GM18870 (cell line): ENCODE measurements at regions not wholly inside any gene's neighbourhood (a gene's known extent, or its start where the extent isn't known, plus 50 kb on each side); places are given as distances from the start of the nearest gene placed in this dataset.
"Not testable (repeated sequence)": the region's sequence is repeated elsewhere in the genome, so short reads cannot be mapped to it uniquely, and the experiment has no call there.

Experiments used
- ATAC-seq: cut with Tn5 transposase; IDR thresholded peaks from one replicate; pipeline ENCODE4 v1.9.1; 2021; ENCODE audit warnings: moderate library complexity; ENCODE audit not compliant: unreplicated experiment

DNA sequence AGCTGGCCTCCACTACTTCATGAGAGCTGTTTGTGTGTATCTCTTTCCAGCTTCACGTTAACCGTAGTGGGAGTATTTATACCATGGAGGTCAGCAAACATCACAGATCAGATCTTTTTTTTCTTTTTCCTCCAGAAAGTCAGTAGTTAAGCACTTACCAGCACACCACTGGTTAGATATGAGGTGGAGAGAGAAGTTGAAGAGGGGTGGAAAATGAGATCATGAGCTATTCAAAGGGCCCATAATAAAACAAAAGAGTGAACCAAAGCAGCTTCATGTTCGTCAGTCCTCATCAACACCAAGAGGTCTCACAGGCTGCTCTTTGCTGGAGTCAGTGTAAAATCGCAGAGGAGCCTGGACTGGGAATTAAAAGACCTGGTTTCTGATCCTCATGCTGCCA lies 125.1 kb upstream of the SGK1 start:
- no peak for ATAC-seq

DNA sequence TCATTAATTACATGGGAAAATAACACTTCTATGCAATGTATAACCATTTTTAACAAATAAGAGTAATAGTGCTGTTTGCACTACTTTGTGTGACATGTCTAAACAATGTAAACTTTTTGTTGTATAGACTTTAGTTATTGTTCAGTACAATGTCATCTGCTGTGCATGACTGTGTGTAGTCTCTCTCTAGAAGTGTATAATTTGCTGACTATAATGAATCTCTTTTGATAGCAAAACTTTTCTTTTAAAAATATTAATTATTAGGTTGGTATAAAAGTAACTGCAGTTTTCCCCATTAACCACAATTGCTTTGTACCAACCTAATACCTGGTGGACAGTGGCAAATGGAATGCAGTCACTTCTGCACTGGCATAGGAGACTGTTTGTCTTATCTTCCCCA lies 124.2 kb upstream of the SGK1 start:
- ATAC-seq = no peak

DNA sequence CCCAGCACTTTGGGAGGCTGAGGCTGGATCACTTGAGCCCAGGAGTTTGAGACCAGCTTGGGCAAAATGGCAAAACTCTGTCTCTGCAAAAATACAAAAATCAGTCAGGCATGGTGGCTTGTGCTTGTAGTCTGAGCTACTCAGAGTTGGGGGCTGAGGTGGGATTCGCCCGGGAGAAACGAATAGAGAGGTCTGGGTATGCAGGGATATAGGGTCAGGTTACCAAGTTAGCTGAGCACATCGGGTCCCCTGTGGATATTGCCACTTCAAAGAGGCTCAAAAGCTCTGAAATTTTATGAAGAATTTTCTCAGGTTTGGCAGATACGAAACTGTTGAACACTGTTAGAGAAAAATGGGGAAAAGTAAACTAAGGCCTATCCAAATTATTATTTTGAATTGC lies 120.9 kb upstream of the SGK1 start:
- no peak for ATAC-seq

DNA sequence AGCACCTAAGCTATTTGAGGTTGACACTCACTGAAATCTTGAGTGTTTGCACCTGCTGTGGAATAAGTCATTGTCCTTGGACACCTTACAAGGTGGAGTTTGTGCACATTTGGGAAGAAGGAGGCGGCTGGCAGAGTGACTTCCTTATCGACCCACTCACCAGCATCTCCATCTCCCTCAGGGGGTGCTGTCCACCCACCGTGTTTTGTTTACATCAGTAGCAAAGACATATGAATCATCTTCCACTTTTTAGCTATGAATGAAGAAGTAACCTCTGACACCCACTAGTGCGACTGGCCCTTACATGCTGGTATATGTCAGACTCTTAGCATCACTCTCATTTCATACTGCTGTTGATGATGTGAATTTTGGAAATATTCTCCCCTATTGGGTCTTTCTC lies 119.5 kb upstream of the SGK1 start:
- no peak for ATAC-seq

DNA sequence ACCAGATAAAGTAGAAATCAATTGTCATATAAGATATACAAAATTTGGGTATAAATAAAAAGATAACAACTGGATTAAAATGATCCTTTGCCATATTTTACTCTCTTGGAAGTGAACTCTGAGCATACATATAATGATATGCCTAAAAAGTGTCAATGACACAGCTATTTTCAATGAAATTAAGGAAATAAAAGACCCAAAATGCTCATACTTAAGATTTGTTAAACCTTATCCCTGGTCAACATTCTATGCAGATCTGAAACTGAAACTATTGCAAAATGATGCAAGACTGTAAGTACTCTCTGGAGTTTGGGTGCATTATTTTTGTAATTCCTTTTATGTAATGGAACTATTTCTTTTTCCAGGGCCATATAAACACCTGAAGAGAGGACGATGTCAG lies 119.0 kb upstream of the SGK1 start:
- ATAC-seq = no peak

DNA sequence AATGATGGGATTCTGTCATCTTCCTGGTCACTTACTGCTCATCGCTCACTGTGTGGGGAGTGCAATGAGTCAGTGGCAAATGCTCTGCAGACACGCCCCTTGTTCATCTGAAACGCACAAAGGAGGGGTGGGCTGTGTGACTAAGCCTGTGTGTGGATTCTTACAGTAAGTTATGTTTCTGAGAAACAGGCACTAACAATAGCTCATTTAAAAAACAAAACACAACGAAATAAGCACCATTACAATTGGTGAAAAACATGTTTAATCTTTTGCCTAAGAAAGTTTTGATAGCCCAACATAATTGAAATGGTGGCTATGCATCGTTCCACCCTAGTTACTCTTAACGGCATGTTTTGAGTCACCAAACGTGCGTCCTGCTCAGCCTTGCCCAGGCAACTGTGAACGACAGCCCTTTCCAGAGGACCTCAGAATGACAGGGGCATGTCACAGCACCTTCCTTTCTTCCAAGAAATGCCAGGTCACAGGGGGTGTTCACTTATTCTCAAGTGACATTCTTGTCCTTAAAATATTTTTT lies 118.4 kb upstream of the SGK1 start:
- peak; percentile 91 for ATAC-seq

DNA sequence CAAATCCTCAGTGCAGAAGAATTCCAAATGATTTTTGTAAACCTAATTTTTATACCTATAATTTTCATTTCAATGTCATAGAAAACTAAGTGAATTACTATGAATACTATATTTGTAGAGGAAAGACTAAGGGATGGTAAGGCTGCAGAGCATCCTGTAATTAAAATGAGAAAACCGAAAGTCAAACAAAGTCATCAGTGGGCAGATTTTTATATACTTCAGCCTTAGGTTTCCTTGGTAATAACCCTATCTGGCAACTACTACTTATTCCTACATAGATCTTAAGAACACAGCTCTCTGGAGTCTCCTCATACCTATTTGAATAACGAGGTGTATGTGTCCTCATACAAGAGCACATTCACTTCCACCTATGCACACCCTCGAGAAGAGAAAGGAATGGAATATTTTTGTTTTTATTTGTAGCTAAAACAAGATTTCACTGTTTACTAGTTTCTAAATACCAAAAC lies 117.9 kb upstream of the SGK1 start:
- no peak for ATAC-seq

DNA sequence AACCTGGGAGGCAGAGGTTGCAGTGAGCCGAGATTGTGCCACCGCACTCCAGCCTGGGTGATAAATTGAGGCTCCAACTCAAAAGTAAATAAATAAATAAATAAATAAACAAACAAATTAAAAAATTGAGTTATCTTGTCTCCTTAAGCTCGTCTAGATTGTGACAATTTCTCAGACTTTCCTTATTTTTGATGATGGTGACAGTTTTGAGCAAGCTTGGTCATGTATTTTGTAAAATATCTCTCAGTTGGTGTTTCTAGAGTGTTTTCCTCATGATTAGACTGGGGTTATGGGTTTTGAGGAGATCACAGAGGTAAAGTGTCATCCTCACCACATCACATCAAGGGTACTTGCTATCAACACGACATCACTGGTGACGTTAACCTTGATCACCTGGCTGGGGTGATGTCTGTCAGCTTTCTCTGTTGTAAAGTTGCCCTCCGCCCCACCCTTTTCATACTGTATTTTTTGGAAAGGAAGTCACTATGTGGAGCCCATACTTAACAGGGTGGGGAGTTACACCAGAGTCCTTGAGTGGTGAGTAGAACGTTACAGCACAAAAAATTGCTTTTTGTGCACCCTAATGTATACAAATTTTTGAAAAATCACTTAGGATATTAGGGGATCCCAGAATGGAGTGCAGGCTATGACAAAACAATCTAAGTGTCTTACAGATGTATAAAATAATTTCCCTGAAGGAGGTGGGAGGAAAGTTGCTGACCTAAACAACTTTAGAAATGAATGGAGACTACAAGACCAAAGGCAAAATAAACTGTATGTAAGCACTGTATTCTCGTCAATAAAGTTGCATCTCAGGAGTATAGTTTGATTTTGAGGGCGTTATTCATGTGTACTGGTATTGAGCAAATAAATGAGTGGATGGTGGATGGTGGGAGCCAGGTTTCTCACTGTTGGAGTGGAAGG lies 116.4 kb upstream of the SGK1 start:
- no peak for ATAC-seq

DNA sequence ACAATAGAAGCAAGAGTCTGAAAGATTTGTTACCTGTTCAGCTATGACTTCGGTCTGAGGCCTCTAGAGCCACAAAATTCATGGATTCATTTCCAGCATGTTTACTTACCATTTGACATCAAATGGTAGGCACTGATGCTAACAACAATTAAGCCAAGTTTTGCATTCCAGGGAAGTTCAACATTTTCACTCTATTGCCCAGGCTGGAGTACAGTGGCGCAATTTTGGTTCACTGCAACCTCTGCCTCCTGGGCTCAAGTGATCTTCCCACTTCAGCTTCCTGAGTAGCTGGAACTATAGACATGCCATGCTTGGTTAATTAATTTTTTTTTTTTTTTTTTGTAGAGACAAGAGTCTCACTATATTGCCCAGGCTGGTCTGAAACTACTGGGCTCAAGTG lies 114.1 kb upstream of the SGK1 start:
- ATAC-seq = no peak

DNA sequence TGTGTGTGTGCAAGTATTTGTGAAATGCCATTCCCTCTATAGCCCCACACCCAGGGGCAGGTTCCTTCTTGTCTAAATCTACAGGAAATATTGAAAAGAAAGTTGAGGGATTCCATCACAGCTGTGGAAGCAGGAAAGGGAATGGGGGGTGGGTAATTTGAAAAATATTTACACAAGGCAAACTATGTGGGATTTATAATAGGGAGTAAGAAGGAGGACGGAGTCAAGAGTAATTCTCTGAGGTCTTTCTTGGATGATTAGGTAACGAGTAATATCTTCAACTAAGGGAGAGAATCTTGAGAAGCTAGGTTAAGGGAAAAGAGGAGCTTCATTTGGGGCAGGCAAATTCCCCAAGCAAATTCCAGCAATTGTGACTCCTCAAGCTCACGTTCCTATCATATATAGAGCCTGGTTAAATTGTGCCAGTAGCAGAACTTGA lies 113.5 kb upstream of the SGK1 start:
- no peak for ATAC-seq

DNA sequence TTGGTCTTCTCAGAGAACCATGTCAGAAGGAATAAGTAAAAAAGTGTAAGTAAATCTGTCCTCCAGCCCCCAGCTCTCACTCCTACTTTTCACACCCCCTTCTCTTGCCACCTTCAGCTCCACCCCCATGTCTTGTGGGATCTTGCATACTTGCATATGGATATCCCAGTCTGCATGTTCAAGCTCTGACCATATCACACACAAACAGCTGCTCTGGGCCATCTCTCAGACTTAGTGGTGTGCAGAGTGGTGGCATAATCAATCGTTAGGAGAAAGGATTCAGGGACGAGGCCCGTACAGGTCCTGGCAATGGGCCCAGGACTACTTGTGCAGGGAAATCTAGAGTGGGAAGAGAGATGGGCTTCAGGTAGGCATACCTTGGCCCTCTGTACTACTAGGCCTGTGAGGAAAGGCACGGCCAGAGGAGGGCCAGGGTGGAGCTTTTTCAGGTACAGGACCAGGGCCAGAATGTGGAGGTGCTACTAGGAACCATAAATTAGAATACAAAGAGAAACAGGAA lies 112.0 kb upstream of the SGK1 start:
- ATAC-seq = no peak

DNA sequence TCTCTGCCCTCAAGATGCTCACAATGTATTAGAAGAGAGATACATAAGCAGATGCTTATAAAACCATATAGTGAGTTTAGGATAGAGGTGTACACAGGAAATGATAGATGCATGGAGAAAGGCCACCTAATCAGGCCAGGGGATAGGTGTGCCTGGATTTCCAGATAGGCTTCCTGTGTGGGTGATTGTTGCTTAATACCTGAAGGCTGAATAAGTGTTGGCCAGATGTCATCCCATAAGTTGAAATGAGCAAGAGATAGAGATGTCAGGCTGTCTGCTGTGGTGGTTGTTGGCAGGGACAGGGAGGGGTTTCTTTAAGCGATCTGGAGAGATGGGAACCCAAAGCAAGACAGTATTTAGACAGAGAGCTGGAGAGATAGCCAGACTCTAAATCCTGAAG lies 109.8 kb upstream of the SGK1 start:
- no peak for ATAC-seq

DNA sequence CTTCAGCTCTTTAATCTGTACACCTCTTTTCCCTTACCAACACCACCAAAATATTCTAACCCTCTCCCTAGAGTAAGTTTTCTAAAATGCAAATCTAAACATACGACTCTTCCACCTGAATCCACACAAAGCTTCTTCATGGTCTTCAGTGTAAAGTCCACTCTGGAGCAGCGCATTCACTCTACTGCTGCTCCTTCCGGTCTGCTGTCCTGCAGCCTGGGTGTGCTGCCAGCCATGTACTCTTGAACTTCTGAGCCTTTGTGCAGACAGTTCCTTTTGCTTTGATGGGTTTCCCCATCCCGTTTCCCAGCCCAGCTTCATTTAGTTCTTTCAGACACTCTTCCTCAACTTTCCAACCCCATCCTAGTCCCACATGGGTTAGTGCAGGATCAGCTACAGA lies 108.7 kb upstream of the SGK1 start:
- ATAC-seq = no peak

DNA sequence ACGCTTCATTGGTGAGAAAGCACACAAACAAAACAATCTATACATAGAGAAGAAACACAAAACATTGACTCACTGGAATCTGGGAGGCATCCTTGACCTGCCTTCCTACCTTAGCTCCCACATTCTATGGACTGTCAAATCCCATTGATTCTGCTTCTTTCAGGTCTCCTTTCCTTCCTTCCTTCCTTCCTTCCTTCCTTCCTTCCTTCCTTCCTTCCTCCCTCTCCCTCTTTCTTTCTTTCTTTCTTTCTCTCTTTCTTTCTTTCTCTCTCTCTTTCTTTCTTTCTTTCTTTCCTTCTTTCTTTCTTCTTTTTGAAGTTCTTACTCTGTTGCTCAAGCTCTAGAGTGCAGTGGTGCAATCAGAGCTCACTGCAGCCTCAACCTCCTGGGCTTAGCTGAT lies 108.0 kb upstream of the SGK1 start:
- not testable (repeated sequence) for ATAC-seq

DNA sequence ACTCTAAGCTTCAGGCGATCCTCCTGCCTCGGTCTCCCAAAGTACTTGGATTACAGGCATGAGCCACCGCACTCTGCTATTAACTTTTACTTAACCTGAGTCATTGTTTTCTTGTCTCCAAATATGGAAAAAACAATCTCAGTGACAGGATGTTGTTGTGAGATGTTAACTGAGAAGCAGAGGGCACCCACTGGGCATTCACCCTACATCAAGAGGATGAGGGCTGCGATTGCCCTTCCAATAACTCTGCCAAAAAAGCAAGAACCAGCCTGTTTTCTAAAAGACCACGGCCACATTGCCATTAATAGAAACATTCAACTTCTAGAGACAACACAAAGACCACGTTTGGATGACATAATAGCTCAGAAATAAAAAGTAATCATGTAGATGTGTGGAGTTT lies 107.6 kb upstream of the SGK1 start:
- ATAC-seq = no peak

DNA sequence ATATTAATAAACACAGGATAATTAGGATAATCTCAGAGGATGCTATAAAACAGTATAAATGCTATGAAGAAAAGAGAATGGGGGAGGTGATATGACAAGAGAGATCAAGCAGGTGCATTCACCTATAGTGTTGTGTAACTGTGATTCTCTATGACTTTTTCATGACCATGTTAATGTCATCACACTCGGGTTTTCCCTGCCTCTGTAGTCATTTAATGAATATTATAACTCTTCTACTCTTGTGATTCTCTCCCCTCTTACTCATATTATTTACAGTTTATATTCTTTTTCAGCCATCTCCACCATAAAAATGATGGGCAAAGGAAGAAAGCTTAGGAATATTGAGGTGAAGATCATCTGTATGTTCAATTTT lies 106.9 kb upstream of the SGK1 start:
- ATAC-seq = no peak

DNA sequence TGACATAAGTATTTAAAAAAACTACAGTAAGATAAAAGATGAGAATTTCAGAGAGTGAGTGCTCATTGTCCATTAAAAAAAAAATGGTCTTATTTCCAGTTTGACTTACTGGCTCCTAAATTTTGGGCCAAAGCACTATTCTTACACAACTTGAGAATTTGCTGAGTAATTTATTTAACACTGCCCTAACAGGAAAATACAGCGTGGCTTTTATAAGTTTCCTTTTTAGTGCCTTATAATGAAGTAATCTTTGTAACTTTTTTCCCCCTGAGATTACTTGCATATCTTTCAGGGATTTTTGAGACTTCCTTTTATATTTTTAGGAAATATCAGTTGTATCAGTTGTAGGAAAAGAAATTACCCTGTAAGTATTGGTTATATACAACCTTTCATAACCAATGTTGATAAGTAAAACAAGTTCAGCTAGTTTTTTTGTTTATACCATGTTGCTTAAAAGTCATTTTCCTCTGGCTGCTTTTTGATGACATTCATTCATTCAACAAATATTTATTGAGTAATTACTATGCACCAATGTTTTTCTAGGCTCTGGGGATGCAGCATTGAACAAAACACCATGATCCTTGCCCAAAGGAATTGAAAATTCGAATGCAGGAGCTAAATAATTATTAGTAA lies 106.4 kb upstream of the SGK1 start:
- ATAC-seq = no peak

DNA sequence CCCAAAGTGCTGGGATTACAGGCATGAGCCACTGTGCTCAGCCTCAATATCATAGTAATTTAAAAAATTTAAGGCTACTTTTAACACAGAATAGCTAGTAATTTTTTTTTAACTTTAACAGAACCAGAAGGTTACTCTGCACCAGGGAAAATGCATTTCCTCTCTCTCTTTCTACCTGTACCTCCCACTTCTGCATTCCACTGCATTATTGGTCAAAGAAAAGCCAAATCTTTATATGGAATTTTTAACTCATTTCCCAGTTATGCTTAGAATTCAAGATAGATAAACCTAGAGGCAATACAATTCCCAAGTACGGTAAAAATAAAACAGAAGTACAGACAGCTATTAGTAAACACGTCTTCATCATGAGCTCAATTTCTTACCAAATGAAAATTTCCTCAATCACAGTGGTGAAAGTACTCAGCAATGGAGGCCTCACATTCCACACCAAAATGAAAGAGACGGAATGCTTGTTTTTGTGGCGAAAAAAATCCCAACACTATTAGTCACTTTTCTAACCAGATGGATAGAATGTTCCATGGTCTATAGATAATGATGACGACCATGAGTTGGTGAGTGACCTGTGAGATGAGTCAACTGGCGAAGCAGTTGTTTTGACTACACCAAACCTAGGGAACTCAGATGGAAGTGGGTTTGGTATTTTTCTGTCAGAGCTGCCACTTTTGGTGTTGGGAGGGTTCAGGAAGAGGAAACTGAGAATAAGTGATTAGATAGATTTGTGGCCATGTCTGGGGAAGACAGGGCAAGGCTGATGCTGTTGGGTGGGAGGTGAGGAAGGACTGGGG lies 104.7 kb upstream of the SGK1 start:
- ATAC-seq = no peak

DNA sequence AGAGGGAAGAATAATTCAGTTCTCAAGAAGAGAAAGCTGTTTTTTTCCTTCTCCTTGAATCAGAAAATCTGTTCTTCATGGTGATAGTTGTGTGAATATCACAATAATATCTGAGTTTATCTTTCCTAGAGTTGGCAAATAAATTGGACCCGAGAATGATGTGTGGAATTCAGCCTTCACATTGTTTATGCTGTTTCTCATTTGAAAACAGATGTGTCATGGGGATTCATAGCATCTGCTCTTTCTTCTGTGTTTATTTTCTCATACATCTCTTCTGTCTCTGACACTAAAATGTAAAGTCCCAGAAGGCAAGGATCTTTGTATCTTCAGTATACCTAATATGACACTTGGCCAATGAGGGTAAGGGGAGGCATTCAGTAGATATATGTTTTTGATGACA lies 103.6 kb upstream of the SGK1 start:
- ATAC-seq = no peak

DNA sequence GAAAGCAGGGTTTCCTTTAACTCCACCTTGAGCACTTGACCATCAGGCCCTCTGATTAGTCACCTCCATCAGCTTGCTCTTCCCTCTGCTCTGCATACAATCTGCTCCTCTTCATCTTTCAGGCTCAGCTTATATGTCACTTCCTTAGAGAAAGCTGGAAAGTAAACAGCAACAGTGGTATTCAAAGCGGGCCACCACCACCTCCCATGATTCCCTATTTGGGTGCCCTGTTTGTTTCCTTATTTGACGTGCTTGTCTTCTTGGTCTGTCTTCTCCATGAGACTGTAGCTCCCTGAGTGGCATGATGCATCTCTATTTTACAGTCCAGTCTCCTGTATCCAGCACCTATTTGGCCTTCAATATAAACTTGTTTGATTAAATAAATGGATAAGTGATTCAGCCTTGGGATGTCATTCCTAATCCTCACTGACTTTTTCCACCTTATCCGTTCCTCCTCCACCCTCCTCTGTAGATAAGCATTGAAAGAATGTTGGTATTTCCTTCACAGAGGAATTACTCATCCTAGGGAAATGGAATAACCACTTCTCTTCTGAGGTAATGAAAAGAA lies 102.8 kb upstream of the SGK1 start:
- ATAC-seq = no peak

DNA sequence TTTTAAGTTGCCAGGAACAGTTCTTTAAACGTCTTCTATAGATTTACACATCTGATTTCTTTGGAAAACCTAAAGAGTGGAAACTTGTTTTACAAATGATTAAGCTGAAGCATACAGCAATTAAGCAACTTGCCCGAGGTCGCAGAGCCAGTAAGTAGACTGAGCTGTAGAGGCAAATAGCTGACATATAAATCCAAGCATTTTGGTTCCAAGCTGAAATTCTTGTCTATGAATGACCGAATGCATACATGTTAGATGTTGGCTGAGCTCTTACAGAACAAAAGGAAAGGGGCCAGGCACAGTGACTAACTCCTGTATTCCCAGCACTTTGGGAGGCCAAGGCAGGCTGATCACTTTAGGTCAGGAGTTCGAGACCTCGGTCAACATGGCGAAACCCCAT lies 101.8 kb upstream of the SGK1 start:
- ATAC-seq = no peak
